Midbrain (tissue), 1 donor: ENCODE measurements at regions not wholly inside any gene's neighbourhood (a gene's known extent, or its start where the extent isn't known, plus 50 kb on each side); places are given as distances from the start of the nearest gene placed in this dataset.
"Not testable (repeated sequence)": the region's sequence is repeated elsewhere in the genome, so short reads cannot be mapped to it uniquely, and the experiment has no call there.

ENCODE experiments used
- DNase-seq: peaks from one replicate; lab custom pipeline; 2025; lab: John Stamatoyannopoulos, UW

DNA sequence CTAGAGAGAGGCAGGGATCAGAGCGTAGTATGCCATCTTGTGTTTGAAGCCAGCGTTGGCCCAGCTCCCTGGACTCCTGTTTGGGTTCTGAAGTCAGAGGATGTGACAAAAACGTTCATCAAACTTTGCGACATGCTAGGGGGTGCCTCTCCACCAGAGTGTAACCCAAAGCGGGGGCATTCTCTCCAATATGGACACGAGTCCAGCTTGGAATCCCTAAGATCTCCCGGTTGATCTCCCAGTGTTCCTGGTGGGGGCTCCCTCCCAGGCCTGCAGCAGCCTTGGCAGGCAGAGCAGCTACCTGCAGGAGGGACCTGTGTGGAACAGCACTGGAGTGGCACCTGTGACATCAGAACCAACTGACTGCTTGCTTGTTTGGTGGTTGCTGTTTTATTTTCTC lies 218.8 kb upstream of the ECI2 start:
- no peak for DNase-seq

DNA sequence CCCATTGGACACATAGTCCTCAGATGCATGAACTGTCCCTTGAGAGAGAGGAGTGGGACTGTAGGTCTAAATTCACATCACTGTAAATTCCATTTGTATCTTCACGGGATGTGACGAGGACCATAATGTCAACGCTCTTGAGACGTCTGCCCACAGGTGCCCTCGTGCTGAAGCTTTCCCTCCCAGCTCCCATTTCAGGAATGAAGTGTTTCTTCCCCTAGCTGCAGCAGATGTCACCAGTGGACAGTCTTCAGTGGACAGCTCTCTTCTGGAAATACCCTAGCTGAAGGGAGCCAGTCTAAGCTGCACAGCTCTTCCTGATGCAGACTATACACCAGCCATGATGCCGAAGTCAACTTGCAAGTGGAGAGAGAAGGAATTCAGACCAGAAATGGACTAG lies 217.4 kb upstream of the ECI2 start:
- peak; percentile 30 for DNase-seq

DNA sequence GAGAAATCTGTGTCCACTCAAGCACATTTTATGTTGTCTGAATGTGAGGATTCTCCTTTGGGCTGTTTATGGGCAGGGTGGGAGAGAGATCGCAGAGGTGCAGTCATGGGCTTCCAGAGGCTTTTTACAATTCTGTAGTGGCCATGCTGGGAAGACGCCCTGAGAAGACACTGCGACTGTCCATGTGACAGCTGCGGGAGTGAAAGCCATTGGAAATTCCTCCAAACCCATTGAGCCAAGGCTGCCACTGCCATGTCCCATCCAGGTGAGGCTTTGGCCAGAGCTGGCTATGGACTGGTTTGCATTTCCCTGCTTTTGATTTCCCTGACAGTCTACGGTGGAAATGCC lies 216.9 kb upstream of the ECI2 start:
- no peak for DNase-seq

DNA sequence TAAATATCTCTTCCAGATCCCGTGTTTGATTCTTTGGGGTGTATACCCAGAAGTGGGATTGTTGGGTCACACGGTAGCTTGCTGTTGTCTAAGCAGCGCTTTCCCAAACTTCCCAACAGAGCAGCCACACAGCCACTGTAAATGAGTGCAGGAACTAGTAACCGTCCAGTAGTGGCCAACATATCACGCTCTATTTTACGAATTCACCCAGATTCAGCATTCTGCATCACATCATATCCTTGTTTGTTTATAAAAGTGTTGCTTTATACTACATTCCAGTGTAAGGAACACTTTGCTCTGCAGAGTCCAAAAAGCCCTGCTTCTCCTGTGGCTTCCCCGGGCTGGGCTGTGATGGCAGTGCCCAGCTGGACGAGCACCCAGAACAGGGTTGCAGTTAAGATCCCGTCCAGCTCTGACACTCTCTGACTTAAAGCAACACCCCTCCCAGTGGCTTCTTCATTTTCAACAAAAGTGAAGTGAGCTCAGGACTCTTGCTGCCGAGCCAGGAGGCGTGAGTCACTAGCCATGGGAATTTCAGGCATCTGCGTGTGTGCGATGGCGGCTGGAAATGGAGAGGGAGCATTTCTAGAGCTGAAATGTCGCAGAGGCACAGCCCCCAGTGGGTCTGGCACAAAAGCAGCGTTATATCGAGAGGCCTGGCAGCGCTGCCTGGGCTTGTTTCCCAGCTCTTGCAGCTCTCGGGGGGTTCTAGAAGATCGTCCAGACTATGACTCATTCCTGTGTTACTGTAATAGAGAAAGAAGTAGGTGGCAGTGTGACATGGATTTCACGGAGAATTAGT lies 216.3 kb upstream of the ECI2 start:
- DNase-seq, result peak; percentile 55

DNA sequence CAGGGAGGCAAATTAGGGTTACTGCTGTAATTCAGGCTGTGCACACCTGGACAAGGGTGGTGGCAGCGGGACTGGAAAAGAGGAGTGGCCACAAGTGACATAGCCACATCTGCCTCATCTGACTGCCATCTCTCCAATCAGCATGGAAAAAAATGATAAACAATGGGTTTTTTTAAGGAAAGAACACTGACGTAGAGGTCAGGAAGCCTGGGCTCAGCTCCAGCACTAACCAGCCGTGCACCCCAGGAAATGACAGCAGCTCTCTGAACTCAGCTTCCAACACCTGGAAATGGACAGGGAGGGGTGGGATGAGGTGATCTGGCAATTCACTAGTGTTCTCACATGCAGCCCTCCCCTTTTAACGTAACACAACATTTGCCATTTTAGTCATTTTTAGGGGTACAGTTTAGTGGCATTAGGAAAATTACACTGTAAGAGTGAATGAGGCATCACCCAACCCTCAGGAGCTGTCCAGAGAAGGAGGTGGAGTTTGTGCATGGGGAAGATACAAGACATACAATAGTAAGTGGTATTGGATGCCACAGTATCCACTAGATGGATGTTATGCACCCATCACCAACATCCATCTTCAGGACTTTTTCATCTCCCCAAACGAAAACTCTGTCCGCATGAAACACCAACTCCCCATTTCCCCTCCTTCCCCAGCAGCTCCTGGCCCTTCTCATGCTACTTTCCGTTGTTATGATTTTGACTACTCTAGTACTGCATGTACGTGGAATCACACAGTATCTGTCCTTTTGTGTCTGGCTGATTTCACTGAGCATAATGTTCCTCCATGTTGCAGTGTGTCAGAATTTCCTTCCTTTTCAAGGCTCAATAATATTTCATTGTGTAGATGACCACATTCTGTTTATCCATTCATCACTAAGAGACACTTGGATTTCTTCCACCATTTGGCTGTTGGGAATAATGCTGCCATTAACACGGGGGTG lies 215.5 kb upstream of the ECI2 start:
- no peak for DNase-seq

DNA sequence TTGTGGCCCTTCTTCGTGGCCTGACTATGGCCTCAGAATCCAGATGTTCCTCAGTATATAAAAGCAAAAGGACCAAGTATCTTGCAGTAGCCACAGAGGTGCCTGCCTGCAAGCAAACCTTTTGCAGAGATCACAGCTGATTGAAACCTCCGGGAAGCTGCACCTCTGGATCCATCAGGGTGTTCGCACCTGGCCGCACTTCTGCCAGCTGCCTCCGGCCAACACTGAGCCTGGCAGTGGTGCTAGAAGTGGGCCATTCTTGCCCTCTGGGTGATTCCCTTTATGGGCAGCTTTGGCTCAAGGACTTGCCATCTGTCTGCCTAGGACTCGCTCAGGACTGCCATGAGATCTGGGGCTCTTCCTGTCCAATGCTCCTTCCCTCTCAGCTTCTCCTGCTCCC lies 214.6 kb upstream of the ECI2 start:
- no peak for DNase-seq

DNA sequence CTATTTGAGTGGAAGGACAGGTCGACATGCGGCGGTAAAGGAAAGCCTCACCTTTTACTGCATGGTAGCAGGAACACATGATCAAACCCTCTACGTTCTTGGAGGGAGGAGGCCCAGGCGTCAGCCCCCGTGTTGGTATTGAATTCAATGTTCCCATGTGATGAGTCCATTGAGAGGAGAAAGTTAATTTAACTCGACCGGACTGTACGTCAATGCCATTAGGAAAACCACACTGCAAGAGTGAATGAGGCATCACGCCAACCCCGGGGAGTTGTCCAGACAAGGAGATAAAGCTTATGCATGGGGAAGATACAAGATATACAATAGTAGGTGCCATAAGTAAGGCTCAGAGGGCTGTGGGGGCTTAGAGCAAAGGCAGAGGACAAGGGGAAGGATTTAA lies 213.9 kb upstream of the ECI2 start:
- DNase-seq, result no peak

DNA sequence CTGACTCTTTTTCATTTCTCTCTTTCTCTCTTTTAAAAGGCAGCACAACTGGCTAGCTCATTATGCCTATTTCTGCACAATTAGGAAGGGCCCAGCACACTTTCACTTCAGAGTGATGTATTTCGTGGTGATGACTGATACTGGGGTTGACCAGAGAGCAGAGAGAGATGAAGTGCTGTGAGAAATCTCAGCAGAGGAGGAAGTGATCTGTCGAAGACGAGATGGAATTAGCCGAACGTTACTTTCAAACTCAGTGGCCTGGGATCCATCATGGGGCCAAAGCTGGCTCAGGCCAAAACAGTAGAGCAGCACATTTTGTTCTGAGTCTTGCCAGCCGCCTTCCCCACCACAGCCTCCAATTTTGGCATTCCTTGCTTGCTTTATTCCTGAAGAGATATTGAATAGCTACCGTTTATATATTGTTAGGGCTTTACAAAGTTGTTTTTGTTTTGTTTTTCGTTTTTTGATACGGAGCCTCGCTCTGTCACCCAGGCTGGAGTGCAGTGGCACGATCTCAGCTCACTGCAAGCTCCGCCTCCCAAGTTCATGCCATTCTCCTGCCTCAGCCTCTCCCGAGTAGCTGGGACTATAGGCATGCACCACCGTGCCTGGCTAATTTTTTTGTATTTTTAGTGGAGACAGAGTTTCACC lies 213.2 kb upstream of the ECI2 start:
- no peak for DNase-seq

DNA sequence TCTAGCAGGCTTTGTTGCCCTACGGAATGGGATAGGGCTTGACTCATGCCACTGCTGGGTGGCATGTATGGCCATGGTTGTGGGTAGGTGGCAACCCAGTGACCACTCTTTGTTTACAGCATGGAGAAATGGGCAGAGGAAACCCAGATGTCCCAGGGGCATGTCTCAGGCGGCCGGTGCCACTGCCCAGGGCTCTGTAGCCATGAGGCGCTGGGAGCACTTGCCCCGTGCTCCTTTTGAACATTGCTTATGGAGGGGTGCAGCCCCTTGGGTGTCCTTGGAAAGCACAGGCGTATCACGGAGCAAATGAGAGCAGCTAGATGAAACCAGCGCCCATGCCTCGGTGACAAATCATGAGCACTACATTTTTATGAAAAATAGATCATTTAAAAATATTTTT lies 212.5 kb upstream of the ECI2 start:
- DNase-seq, result no peak

DNA sequence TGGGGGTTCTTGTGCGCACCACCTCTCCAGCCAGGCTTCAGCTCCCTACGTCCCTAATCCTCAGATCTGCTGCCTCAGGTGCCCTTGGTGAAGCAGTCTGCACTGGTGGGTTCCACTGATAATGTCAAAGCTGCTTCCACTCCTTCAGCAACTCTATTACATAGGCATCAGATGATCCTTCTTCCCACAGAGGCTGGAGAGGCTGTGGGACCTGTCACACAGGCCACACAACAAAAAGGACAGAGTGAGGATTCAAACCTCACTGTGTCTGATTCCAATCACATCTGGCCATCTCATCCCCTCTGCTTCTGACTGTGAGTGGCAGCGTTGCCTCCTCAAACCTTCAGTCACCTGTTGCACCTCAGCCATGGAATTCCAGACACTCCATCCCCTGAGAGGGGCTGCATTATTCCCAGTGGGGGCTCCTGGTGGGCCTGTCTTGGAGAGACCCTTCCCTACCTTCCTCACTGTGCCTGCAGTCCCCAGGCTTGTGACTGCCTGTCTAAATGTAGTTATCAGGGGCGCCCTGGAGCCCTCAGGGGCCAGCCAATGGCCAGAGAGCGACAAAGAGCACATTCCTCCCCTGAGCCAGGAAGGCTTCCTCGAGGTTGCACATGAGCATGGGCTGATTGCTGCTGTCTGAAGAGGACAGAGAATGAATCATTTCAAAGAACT lies 211.4 kb upstream of the ECI2 start:
- no peak for DNase-seq

DNA sequence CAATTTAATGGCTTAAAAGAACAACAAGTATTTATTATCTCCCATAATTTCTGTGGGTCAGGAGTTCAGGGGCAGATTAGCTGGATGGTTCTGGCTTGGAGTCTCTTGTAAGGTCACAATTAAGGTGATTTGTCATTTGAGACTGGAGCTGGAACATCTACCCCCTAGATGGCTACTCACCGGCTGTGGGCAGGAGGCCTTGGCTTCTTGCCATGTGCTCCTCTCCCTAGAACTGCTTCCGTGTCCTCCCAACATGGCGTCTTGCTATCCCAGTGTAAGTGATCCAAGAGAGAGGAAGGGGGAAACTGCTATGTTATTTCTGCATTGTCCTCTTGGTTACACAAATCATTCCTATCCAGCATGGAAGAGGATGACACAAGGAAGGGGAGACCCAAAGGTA lies 210.2 kb upstream of the ECI2 start:
- no peak for DNase-seq

DNA sequence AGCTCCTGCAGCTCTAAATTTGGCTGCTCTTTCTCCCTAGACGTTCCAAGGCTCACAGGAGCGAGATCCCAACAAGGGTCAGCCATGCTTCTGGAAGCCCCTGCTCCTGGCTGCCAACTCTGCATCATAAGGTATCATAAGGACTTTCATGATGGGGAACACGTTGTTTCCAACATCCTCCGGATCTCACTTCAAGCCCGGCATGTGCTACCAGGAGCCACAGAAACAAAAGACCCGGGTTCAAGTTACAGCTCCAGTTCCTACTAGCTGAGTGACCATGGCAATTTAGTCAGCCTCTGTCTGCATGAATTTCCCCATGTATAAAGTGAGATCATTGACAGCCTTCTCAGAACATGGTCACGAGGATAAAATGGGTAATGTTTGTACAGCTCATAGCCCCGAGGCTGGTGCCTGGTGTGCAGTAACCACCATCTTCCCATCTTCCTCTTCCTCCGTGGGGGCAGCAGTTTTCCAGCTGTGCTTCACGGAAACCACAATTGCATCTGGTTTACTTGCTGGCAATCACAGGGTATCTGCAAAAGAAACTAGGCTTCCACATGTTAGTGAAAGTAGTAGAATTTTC lies 209.0 kb upstream of the ECI2 start:
- DNase-seq, result no peak

DNA sequence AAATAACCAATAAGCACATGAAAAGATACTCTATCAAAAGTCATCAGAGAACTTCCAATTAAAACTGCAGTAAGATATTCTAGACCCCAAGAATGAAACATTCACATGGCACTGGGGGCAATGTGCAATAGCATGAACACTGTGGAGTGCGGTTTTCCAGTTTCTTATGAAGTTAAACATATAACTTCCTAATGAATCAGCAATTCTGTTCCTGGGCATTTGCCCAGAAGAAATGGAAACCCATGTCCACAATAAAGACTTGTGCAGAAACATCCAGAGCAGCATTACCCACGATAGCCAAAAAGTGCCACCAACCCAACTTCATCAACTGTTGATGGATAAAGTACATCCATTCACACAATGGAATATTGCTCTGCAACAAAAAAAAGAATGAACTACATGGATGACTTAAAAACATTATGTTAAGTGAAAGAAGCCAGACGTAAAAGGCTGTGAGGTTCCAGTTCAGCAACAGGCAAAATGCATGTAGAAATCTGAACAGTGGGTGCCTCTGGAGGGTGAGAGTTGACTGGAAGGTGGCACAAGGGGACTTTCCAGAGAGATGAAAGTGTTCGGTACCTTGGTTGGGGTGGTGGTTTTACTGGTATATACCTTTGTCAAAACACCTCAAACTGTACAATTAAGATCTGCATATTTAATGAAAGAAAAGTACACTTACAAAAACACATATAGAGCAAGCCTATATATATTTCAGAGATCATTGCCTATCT lies 207.2 kb upstream of the ECI2 start:
- no peak for DNase-seq

DNA sequence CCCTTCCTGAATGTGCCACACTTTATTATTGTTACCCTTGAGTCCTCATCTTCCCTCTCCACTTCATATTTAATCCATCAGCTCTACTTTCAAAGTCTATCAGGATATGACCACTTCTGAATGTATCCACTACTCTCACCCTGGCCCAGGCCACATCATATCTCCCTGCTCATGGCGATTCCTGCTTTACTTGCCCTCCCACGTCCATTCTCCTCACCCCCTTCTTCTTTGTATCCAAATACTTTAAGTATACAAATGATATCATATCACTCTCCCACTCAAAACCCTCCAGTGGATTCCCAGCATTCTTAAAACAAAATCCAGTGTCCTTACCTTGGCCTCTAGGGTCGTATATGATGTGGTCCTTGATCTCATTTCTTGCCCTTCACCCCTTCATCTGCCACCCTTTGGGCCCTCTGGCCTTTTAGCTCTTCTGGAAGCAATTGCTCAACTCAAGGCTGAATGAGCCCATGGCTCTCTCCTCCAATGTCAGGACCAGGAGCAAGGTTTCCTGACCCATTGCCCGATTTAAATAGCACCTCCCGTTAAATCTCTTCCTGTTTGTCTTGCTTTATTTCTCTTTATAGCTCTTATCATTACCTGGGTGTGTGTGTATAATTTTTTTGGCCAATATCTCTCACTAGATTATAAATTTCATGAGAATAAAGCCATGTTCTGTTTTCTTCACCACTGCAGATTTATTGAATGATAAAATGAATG lies 205.9 kb upstream of the ECI2 start:
- DNase-seq, result no peak

DNA sequence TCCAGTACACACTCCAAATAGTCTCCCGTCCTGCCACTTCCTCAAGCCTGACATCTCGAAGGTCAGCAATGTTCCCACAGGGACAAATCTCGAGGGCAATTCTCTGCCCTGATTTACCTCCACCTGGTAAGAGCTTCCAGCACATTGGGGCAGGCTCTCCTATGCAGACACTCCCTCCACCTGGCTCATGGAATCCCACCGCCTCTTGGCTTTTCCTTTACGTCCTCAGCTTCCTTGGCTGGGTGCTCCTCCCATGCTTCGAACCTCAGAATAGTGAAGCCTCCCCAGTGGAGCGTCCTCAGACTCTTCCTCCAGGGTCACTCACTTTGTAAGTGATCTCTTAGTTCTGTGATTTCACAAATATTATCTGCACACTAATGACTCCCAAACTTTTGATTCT lies 205.2 kb upstream of the ECI2 start:
- DNase-seq, result no peak

DNA sequence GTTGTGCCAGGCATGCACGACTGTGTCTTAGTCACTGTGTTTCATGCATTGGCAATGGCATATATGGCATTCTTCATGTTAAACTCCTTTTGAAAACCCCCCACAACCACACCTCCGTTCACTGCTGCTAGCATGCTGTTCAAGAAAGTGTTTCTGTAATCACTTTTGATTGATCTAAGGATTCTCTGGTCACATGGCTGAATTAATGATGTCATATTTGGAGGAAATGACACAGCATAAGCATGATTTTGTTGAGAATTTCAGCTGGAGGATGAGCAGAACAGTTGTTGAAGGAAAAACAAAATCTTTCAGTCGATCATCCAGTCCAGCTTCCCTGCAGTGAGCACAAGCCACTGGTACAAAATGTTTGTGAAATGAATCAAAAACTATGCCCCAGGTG lies 203.5 kb upstream of the ECI2 start:
- no peak for DNase-seq

DNA sequence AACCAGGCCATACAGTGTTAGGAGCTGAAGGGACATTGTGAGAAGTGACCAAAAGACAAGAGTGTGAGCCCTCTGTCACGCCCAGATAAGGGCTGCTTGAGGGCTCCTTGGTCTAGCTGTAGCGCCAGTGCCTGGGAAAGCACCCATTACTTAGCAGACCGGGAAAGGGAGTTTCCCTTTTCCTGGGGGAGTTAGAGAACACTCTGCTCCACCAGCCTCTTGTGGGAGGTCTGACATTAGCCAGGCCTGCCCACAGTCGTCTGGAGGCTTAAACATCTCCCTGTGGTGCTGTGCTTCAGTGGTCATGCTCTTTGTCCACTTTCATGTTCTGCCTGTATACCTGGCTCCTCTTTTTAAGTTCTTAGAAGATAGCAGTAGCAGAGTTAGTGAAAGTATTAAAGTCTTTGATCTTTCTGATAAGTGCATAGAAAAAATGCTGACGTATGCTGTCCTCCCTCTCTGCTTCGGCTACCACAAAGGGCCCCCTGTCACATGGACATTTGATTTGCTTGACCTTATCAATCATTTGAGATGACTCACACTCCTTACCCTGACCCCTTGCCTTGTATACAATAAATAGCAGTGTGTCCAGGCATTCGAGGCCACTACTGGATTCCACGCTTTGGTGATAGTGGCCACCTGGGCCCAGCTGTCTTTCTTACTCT lies 201.5 kb upstream of the ECI2 start:
- DNase-seq, result no peak

DNA sequence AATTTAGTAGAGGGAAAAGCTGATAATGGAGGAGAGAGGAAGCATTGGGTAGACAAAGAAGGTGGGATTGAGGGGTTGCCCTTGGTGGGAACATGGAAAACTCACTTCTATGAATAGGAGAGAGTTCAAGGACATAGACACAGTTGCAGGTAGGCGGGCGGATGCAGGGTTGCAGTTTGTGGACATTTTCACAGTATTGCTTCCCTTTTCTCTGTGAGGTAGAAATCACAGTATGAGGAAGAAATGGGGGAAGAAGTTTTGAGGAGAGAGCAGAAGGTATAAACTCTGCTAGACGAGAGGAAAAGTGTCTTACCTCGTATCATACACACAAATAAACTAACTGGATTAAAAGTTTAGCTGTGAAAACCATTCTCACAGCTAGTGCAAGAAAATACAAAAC lies 200.7 kb upstream of the ECI2 start:
- DNase-seq, result no peak

DNA sequence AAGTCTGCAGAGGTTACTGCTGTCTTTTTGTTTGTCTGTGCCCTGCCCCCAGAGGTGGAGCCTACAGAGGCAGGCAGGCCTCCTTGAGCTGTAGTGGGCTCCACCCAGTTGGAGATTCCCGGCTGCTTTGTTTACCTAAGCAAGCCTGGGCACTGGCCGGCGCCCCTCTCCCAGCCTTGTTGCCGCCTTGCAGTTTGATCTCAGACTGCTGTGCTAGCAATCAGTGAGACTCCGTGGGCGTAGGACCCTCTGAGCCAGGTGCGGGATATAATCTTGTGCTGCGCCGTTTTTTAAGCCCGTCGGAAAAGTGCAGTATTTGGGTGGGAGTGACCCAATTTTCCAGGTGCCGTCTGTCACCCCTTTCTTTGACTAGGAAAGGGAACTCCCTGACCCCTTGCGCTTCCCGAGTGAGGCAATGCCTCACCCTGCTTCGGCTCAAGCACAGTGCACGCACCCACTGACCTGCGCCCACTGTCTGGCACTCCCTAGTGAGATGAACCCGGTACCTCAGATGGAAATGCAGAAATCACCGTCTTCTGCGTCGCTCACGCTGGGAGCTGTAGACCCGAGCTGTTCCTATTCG lies 198.9 kb upstream of the ECI2 start:
- not testable (repeated sequence) for DNase-seq

DNA sequence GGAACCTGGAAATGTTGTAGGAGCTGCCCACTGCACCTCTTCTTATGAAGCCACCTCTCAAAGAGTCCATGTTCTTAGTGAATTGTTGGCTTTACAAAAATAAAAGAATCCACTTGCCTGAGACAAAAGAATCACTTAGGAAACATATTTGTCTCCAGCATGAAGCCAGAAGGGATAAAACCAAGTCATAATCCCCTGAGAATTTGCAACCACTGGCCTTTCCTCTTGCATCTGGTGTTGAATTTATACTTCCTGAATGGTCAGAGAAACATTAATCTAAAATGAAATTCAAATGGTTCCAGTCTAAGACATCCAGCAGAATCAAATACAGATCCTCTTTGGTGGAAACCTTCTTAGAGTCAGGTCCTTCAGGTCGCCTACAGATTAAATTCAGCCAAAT lies 192.5 kb upstream of the ECI2 start:
- DNase-seq, result no peak
